Keratinocyte (primary cell): ENCODE measurements at regions not wholly inside any gene's neighbourhood (a gene's known extent, or its start where the extent isn't known, plus 50 kb on each side); places are given as distances from the start of the nearest gene placed in this dataset.

ENCODE experiments used
- EZH2 ChIP-seq: IDR thresholded peaks from one replicate; pipeline ENCODE4 v1.6.1; 2012; ENCODE audit warnings: inconsistent platforms, mild to moderate bottlenecking, low read length, moderate library complexity
- TF ChIP-seq, protein P1 (sequence below), 3 experiments: IDR thresholded peaks in 1 of 3; conservative IDR thresholded peaks in 1 of 3; optimal IDR thresholded peaks in 1 of 3; 2 replicates in 2 of 3; 3 replicates in 1 of 3; pipeline versions ENCODE3 to v1.5.1; 2011; ENCODE audit warnings: low read length in 3 of 3, mild to moderate bottlenecking in 3 of 3, moderate library complexity in 2 of 3, control low read depth in 1 of 3, inconsistent platforms in 1 of 3; ENCODE audit not compliant: insufficient read depth in 2 of 3; ENCODE audit errors: extremely low read depth in 1 of 3

GRCh38 chr11:79963856-79964645 lies 523.2 kb upstream of the TENM4 start:
- TF ChIP-seq EZH2, result no peak
- TF ChIP-seq, protein P1, sequence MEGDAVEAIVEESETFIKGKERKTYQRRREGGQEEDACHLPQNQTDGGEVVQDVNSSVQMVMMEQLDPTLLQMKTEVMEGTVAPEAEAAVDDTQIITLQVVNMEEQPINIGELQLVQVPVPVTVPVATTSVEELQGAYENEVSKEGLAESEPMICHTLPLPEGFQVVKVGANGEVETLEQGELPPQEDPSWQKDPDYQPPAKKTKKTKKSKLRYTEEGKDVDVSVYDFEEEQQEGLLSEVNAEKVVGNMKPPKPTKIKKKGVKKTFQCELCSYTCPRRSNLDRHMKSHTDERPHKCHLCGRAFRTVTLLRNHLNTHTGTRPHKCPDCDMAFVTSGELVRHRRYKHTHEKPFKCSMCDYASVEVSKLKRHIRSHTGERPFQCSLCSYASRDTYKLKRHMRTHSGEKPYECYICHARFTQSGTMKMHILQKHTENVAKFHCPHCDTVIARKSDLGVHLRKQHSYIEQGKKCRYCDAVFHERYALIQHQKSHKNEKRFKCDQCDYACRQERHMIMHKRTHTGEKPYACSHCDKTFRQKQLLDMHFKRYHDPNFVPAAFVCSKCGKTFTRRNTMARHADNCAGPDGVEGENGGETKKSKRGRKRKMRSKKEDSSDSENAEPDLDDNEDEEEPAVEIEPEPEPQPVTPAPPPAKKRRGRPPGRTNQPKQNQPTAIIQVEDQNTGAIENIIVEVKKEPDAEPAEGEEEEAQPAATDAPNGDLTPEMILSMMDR (optimal IDR thresholded peaks at IDR 0.05 in 1 of 3, IDR thresholded peaks at IDR 0.05 in 1 of 3, conservative IDR thresholded peaks at IDR 0.05 in 1 of 3; ENCODE audit: extremely low read depth in 1 of 3, insufficient read depth in 2 of 3, low read length in 3 of 3), result no peak
